ENCODE measurements at regions not wholly inside any gene's neighbourhood (a gene's known extent, or its start where the extent isn't known, plus 50 kb on each side); places are given as distances from the start of the nearest gene placed in this dataset.
"Not testable (repeated sequence)": the region's sequence is repeated elsewhere in the genome, so short reads cannot be mapped to it uniquely, and the experiment has no call there.

GRCh38 chr19:27419217-27419616, 1793.7 kb downstream of the UQCRFS1 start:
- H3K36me3 Mint-ChIP-seq (ENCODE audit: low read depth); H3K4me1 Mint-ChIP-seq; H3K27ac Mint-ChIP-seq; intact Hi-C loops (cut with micrococcal nuclease); DNase-seq; H3K27me3 Mint-ChIP-seq; H3K4me3 Mint-ChIP-seq: not testable (repeated sequence)
- peaks cover 25% of the 10 kb centered on the region for H3K9me3 Mint-ChIP-seq

- H3K9me3 Mint-ChIP-seq, result peaks cover 55% of the 10 kb centered on the region
Measured at GRCh38 chr19:27393591-27393990, 1819.4 kb downstream of the UQCRFS1 start.

GRCh38 chr19:27392027-27392632, 1820.8 kb downstream of the UQCRFS1 start:
- H3K27ac Mint-ChIP-seq, result no peak overlapping the region
- H3K4me3 Mint-ChIP-seq, result no peak overlapping the region
- H3K36me3 Mint-ChIP-seq (ENCODE audit: low read depth), result no peaks in the 10 kb centered on the region
- no peaks in the 10 kb centered on the region for H3K4me1 Mint-ChIP-seq
- no peak for DNase-seq
- peaks cover 62% of the 10 kb centered on the region for H3K9me3 Mint-ChIP-seq
- H3K27me3 Mint-ChIP-seq, result no peaks in the 10 kb centered on the region
- intact Hi-C loops (cut with micrococcal nuclease), result no loop called here

More at GRCh38 chr19:27393591-27393990, 1819.4 kb downstream of the UQCRFS1 start:
- DNase-seq, result no peak
- no peak overlapping the region for H3K4me3 Mint-ChIP-seq
- no peaks in the 10 kb centered on the region for H3K36me3 Mint-ChIP-seq (ENCODE audit: low read depth)
- no peak overlapping the region for H3K27ac Mint-ChIP-seq
- intact Hi-C loops (cut with micrococcal nuclease), result no loop called here
- H3K27me3 Mint-ChIP-seq, result no peaks in the 10 kb centered on the region
- H3K4me1 Mint-ChIP-seq, result no peaks in the 10 kb centered on the region

GRCh38 chr19:27379306-27379705, 1833.6 kb downstream of the UQCRFS1 start:
- H3K27ac Mint-ChIP-seq; H3K4me3 Mint-ChIP-seq; intact Hi-C loops (cut with micrococcal nuclease); DNase-seq; H3K4me1 Mint-ChIP-seq; H3K27me3 Mint-ChIP-seq; H3K36me3 Mint-ChIP-seq (ENCODE audit: low read depth): not testable (repeated sequence)
- H3K9me3 Mint-ChIP-seq, result peaks cover 42% of the 10 kb centered on the region

GRCh38 chr19:27369603-27370002, 1843.3 kb downstream of the UQCRFS1 start:
- H3K9me3 Mint-ChIP-seq, result peaks cover 52% of the 10 kb centered on the region
- H3K4me3 Mint-ChIP-seq; H3K27me3 Mint-ChIP-seq; DNase-seq; H3K4me1 Mint-ChIP-seq; intact Hi-C loops (cut with micrococcal nuclease); H3K36me3 Mint-ChIP-seq (ENCODE audit: low read depth); H3K27ac Mint-ChIP-seq: not testable (repeated sequence)

GRCh38 chr19:27362438-27362837, 1850.5 kb downstream of the UQCRFS1 start:
- DNase-seq; H3K4me3 Mint-ChIP-seq; H3K27ac Mint-ChIP-seq; H3K36me3 Mint-ChIP-seq (ENCODE audit: low read depth); intact Hi-C loops (cut with micrococcal nuclease); H3K27me3 Mint-ChIP-seq; H3K4me1 Mint-ChIP-seq: not testable (repeated sequence)
- H3K9me3 Mint-ChIP-seq, result peaks cover 64% of the 10 kb centered on the region

- H3K4me3 Mint-ChIP-seq; H3K36me3 Mint-ChIP-seq (ENCODE audit: low read depth); DNase-seq; H3K27me3 Mint-ChIP-seq; H3K27ac Mint-ChIP-seq; intact Hi-C loops (cut with micrococcal nuclease); H3K4me1 Mint-ChIP-seq: not testable (repeated sequence)
- H3K9me3 Mint-ChIP-seq, result peaks cover 83% of the 10 kb centered on the region
Measured at GRCh38 chr19:27355581-27355980, 1857.4 kb downstream of the UQCRFS1 start.

All from activated CD4-positive, alpha-beta T cell treated with anti-CD3 and anti-CD28 coated beads, Interleukin-2, amount 10 ng/mL, durations not matched to agents 24 days and 14 days (primary cell).